SU-DHL-6 (cell line): ENCODE measurements at regions not wholly inside any gene's neighbourhood (a gene's known extent, or its start where the extent isn't known, plus 50 kb on each side); places are given as distances from the start of the nearest gene placed in this dataset.

Experiments
- H2AFZ ChIP-seq: fragments of 200-600 bp; sonication (generic); 2 replicates; pipeline ENCODE4 v1.6.1; 2014; ENCODE audit warnings: low read depth, mild to moderate bottlenecking, moderate library complexity, mixed read lengths, antibody characterized with exemption, low read length; ENCODE audit not compliant: severe bottlenecking
- H3F3A ChIP-seq: fragments of 200-600 bp; shearing (Covaris generic); 2 replicates; pipeline ENCODE4 v1.6.0; 2016; ENCODE audit warnings: antibody characterized with exemption, mild to moderate bottlenecking; ENCODE audit not compliant: insufficient read depth
- H3K27ac ChIP-seq: fragments of 200-600 bp; sonication (generic); 2 replicates; pipeline ENCODE4 v1.5.1; 2016; ENCODE audit warnings: low read depth, mild to moderate bottlenecking, low read length, moderate library complexity, mixed read lengths
- H3K27me3 ChIP-seq: fragments of 200-600 bp; sonication (generic), shearing (Covaris generic); 2 replicates; pipeline ENCODE4 v1.6.0; 2014; ENCODE audit warnings: mild to moderate bottlenecking, low read length
- H3K36me3 ChIP-seq: fragments of 200-600 bp; sonication (generic); 2 replicates; pipeline ENCODE4 v1.6.1; 2014; ENCODE audit warnings: mild to moderate bottlenecking, low read length, mixed read lengths
- H3K4me2 ChIP-seq: fragments of 300-600, 200-600 bp; shearing (Covaris generic), sonication (generic); 2 replicates; pipeline ENCODE4 v1.6.0; 2014; ENCODE audit warnings: low read length, low read depth, mild to moderate bottlenecking; ENCODE audit not compliant: poor library complexity, severe bottlenecking
- H3K4me3 ChIP-seq: fragments of 200-600 bp; sonication (generic); 2 replicates; pipeline ENCODE4 v1.5.1; 2014; ENCODE audit warnings: antibody characterized with exemption, low read length, mild to moderate bottlenecking, mixed read lengths; ENCODE audit not compliant: insufficient read depth, poor library complexity, severe bottlenecking
- H3K79me2 ChIP-seq: fragments of 200-600 bp; sonication (generic); 2 replicates; pipeline ENCODE4 v1.6.1; 2014; ENCODE audit warnings: mild to moderate bottlenecking, low read length, moderate library complexity; ENCODE audit not compliant: insufficient read depth
- H3K9ac ChIP-seq: fragments of 200-600 bp; sonication (generic); 2 replicates; pipeline ENCODE4 v1.7.0; 2014; ENCODE audit warnings: mild to moderate bottlenecking, low read length
- H3K9me2 ChIP-seq: fragments of 200-600 bp; sonication (generic); replicated peaks from 2 replicates; pipeline ENCODE4 v1.6.1; 2014; ENCODE audit warnings: low read length; ENCODE audit not compliant: insufficient read depth
- H3K9me3 ChIP-seq: fragments of 200-600 bp; sonication (generic); 2 replicates; pipeline ENCODE4 v1.6.1; 2014; ENCODE audit warnings: low read length, mixed read lengths; ENCODE audit not compliant: insufficient read depth
- H4K20me1 ChIP-seq: fragments of 200-600 bp; sonication (generic); 2 replicates; pipeline ENCODE4 v1.6.1; 2014; ENCODE audit warnings: low read depth, mild to moderate bottlenecking, antibody characterized with exemption, low read length, moderate library complexity, mixed read lengths
- CTCF ChIP-seq: fragments of 200-600 bp; sonication (generic); IDR thresholded peaks from one replicate; pipeline ENCODE4 v1.5.1; 2017; ENCODE audit warnings: antibody characterized with exemption, mild to moderate bottlenecking, low read length, moderate library complexity; ENCODE audit not compliant: insufficient read depth, poor library complexity, severe bottlenecking
- EZH2phosphoT487 ChIP-seq: fragments of 200-600 bp; sonication (generic), shearing (Covaris generic); conservative IDR thresholded peaks from 2 replicates; pipeline ENCODE4 v1.6.1; 2018; ENCODE audit warnings: mild to moderate bottlenecking, antibody characterized with exemption, low read length, moderate library complexity, mixed read lengths

GRCh38 chr4:115678425-115678941 lies 565.1 kb upstream of the NDST4 start:
- H3K9ac ChIP-seq: no peak overlapping the region

GRCh38 chr4:115675719-115676118 lies 562.3 kb upstream of the NDST4 start:
- H3K27ac ChIP-seq: no peak overlapping the region
- no peaks in the 10 kb centered on the region for H3K27me3 ChIP-seq
- H2AFZ ChIP-seq: no peak overlapping the region
- H3K9ac ChIP-seq: no peak overlapping the region
- no peaks in the 10 kb centered on the region for H3K79me2 ChIP-seq
- H3K9me3 ChIP-seq: no peaks in the 10 kb centered on the region
- TF ChIP-seq CTCF (no peak), EZH2phosphoT487 (no peak)
- no peaks in the 10 kb centered on the region for H3K36me3 ChIP-seq
- H3F3A ChIP-seq: no peaks in the 10 kb centered on the region
- no peaks in the 10 kb centered on the region for H3K9me2 ChIP-seq
- H4K20me1 ChIP-seq: no peaks in the 10 kb centered on the region
- no peak overlapping the region for H3K4me2 ChIP-seq
- no peak overlapping the region for H3K4me3 ChIP-seq

More at GRCh38 chr4:115678425-115678941, 565.1 kb upstream of the NDST4 start:
- no peaks in the 10 kb centered on the region for H4K20me1 ChIP-seq
- no peak overlapping the region for H3K27ac ChIP-seq
- H3K36me3 ChIP-seq: no peaks in the 10 kb centered on the region
- H3K79me2 ChIP-seq: no peaks in the 10 kb centered on the region
- H2AFZ ChIP-seq: no peak overlapping the region
- no peaks in the 10 kb centered on the region for H3K27me3 ChIP-seq
- no peaks in the 10 kb centered on the region for H3K9me2 ChIP-seq
- no peaks in the 10 kb centered on the region for H3F3A ChIP-seq
- no peak for TF ChIP-seq EZH2phosphoT487
- no peak for TF ChIP-seq CTCF
- H3K9me3 ChIP-seq: no peaks in the 10 kb centered on the region
- no peak overlapping the region for H3K4me3 ChIP-seq
- no peak overlapping the region for H3K4me2 ChIP-seq

- H3K27ac ChIP-seq: no peak overlapping the region
- no peaks in the 10 kb centered on the region for H3K27me3 ChIP-seq
- no peaks in the 10 kb centered on the region for H3K9me2 ChIP-seq
- no peak overlapping the region for H3K4me3 ChIP-seq
- H4K20me1 ChIP-seq: no peaks in the 10 kb centered on the region
- no peaks in the 10 kb centered on the region for H3K79me2 ChIP-seq
- H3K4me2 ChIP-seq: no peak overlapping the region
- no peaks in the 10 kb centered on the region for H3K9me3 ChIP-seq
- no peak overlapping the region for H3K9ac ChIP-seq
- no peak overlapping the region for H2AFZ ChIP-seq
- H3K36me3 ChIP-seq: no peaks in the 10 kb centered on the region
- no peaks in the 10 kb centered on the region for H3F3A ChIP-seq
- TF ChIP-seq EZH2phosphoT487 (no peak), CTCF (no peak)
Observed at GRCh38 chr4:115674485-115674884, 561.1 kb upstream of the NDST4 start.
